ENCODE measurements at regions not wholly inside any gene's neighbourhood (a gene's known extent, or its start where the extent isn't known, plus 50 kb on each side); places are given as distances from the start of the nearest gene placed in this dataset.

DNA sequence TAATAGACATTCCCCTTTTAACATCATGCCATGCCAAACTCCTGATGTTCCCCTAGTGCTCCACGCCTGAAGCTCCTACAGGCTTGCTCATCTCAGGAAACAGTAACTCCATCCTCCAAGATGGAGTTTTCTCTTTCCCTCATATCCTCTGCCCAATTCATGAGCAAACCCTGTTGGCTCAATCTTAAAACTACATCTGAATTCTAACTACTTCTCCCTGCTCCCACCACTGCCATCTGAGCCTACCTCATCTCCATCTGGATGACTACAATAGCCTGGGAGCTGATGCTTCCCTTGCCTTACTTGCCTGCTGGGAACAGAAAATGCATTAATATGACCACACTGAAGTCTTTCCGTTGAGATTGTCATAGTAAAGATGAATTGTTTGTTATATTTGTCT, 271.7 kb upstream of the MKLN1 start:
- no peaks in the 10 kb centered on the region for H3K9me3 ChIP-seq (ENCODE audit: control insufficient read depth, insufficient read depth, low read depth, low read length)
- H3K4me1 ChIP-seq (ENCODE audit: control insufficient read depth, insufficient read depth, low read length): no peaks in the 10 kb centered on the region
- no peak overlapping the region for H3K4me3 ChIP-seq (ENCODE audit: low read depth, low read length)
- no peak for TF ChIP-seq ZNF514 (tag by site-specific recombination; IDR thresholded peaks at IDR 0.05)
- TF ChIP-seq ZBTB20 (tag by site-specific recombination; IDR thresholded peaks at IDR 0.05): no peak
- TF ChIP-seq KLF7 (tag by site-specific recombination; IDR thresholded peaks at IDR 0.05; ENCODE audit: borderline replicate concordance): no peak
- no peak for TF ChIP-seq GLI4 (tag by site-specific recombination; IDR thresholded peaks at IDR 0.05)
- TF ChIP-seq HOXD13 (CRISPR knock-in tag; IDR thresholded peaks at IDR 0.05; ENCODE audit: borderline replicate concordance): no peak
- TF ChIP-seq ZNF221 (tag by site-specific recombination; IDR thresholded peaks at IDR 0.05; ENCODE audit: borderline replicate concordance): no peak
- TF ChIP-seq ZNF670 (tag by site-specific recombination; IDR thresholded peaks at IDR 0.05; ENCODE audit: low read depth): no peak
- no peak for TF ChIP-seq ZNF16 (tag by site-specific recombination; IDR thresholded peaks at IDR 0.05; ENCODE audit: low read depth)
- no peak for TF ChIP-seq ZNF548 (tag by site-specific recombination; IDR thresholded peaks at IDR 0.05)
- no peak overlapping the region for H3K27ac ChIP-seq (ENCODE audit: extremely low read depth, low read depth, low read length)
- ChIA-PET CTCF (interaction anchor here (0.5 to 0.6 kb wide), 2 partner anchors 11 to 223 kb away, joined by 4 to 5 read pairs; no protein-coding TSS in a partner anchor), POLR2A (no interaction called here)
- H3K36me3 ChIP-seq (ENCODE audit: control insufficient read depth in 2 of 2, insufficient read depth in 1 of 2, low read length in 2 of 2): no peaks in the 10 kb centered on the region

- H3K9me3 ChIP-seq (ENCODE audit: control insufficient read depth, insufficient read depth, low read depth, low read length): no peaks in the 10 kb centered on the region
- H3K4me3 ChIP-seq (ENCODE audit: low read depth, low read length): no peak overlapping the region
- no peaks in the 10 kb centered on the region for H3K36me3 ChIP-seq (ENCODE audit: control insufficient read depth in 2 of 2, insufficient read depth in 1 of 2, low read length in 2 of 2)
- H3K4me1 ChIP-seq (ENCODE audit: control insufficient read depth, insufficient read depth, low read length): no peaks in the 10 kb centered on the region
- TF ChIP-seq HOXC10 (CRISPR knock-in tag; IDR thresholded peaks at IDR 0.05): no peak
- TF ChIP-seq, protein P1, sequence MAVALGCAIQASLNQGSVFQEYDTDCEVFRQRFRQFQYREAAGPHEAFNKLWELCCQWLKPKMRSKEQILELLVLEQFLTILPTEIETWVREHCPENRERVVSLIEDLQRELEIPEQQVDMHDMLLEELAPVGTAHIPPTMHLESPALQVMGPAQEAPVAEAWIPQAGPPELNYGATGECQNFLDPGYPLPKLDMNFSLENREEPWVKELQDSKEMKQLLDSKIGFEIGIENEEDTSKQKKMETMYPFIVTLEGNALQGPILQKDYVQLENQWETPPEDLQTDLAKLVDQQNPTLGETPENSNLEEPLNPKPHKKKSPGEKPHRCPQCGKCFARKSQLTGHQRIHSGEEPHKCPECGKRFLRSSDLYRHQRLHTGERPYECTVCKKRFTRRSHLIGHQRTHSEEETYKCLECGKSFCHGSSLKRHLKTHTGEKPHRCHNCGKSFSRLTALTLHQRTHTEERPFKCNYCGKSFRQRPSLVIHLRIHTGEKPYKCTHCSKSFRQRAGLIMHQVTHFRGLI (tag by site-specific recombination; IDR thresholded peaks at IDR 0.05): no peak
- no peak for TF ChIP-seq MZF1 (tag by site-specific recombination; IDR thresholded peaks at IDR 0.05; ENCODE audit: borderline replicate concordance)
- no peak for TF ChIP-seq ZNF830 (tag by site-specific recombination; IDR thresholded peaks at IDR 0.05; ENCODE audit: low read depth)
- no peak for TF ChIP-seq ZNF837 (tag by site-specific recombination; IDR thresholded peaks at IDR 0.05)
- no peak for TF ChIP-seq ZNF133 (tag by site-specific recombination; IDR thresholded peaks at IDR 0.05)
- TF ChIP-seq ZNF664 (tag by site-specific recombination; IDR thresholded peaks at IDR 0.05): no peak
- TF ChIP-seq ZNF596 (tag by site-specific recombination; IDR thresholded peaks at IDR 0.05): no peak
- TF ChIP-seq GLI4 (tag by site-specific recombination; IDR thresholded peaks at IDR 0.05): no peak
- H3K27ac ChIP-seq (ENCODE audit: extremely low read depth, low read depth, low read length): no peak overlapping the region
- CTCF ChIA-PET: interaction anchor here (0.6 to 3.2 kb wide), 4 partner anchors 15 to 224 kb away, joined by 3 to 14 read pairs (median 6); no protein-coding TSS in a partner anchor
- POLR2A ChIA-PET: no interaction called here
Measured at GRCh38 chr7:131057015-131057793, 270.5 kb upstream of the MKLN1 start.

DNA sequence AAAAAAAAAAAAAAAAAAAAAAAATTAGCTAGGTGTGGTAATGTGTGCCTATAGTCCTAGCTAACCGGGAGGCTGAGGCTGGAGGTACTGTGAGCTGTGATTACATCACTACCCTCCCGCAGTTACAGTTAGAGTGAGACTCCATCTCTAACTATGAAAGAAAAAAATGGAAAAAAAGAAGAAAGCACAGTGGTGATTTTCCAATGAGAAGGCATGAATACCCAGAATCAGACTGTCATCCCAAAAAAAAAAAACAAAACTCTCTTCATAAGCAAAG, 269.9 kb upstream of the MKLN1 start:
- POLR2A ChIA-PET: no interaction called here

More for the DNA sequence above, 269.9 kb upstream of the MKLN1 start:
- Histone ChIP-seq H3K36me3 (ENCODE audit: control insufficient read depth in 2 of 2, insufficient read depth in 1 of 2, low read length in 2 of 2) (no peaks in the 10 kb centered on the region), H3K27ac (ENCODE audit: extremely low read depth, low read depth, low read length) (no peak overlapping the region), H3K4me3 (ENCODE audit: low read depth, low read length) (no peak overlapping the region), H3K9me3 (ENCODE audit: control insufficient read depth, insufficient read depth, low read depth, low read length) (no peaks in the 10 kb centered on the region), H3K4me1 (ENCODE audit: control insufficient read depth, insufficient read depth, low read length) (no peaks in the 10 kb centered on the region)
- CTCF ChIA-PET: interaction anchor here (0.7 to 3.2 kb wide), 3 partner anchors 11 to 29 kb away, joined by 3 to 14 read pairs (median 4); no protein-coding TSS in a partner anchor
- TF ChIP-seq ZNF561 (tag by site-specific recombination; IDR thresholded peaks at IDR 0.05; ENCODE audit: borderline replicate concordance) (no peak), YY2 (tag by site-specific recombination; IDR thresholded peaks at IDR 0.05) (no peak), SCRT2 (tag by site-specific recombination; IDR thresholded peaks at IDR 0.05) (no peak), ZFP69B (tag by site-specific recombination; IDR thresholded peaks at IDR 0.05) (no peak), PRDM4 (tag by site-specific recombination; IDR thresholded peaks at IDR 0.05) (no peak)

Measured in HEK293 (cell line).